HG02884 (cell line): ENCODE measurements at regions not wholly inside any gene's neighbourhood (a gene's known extent, or its start where the extent isn't known, plus 50 kb on each side); places are given as distances from the start of the nearest gene placed in this dataset.

ENCODE experiments used
- ATAC-seq: cut with Tn5 transposase; IDR thresholded peaks from one replicate; pipeline ENCODE4 v1.9.1; 2021; ENCODE audit warnings: mild to moderate bottlenecking, moderate library complexity; ENCODE audit not compliant: unreplicated experiment

DNA sequence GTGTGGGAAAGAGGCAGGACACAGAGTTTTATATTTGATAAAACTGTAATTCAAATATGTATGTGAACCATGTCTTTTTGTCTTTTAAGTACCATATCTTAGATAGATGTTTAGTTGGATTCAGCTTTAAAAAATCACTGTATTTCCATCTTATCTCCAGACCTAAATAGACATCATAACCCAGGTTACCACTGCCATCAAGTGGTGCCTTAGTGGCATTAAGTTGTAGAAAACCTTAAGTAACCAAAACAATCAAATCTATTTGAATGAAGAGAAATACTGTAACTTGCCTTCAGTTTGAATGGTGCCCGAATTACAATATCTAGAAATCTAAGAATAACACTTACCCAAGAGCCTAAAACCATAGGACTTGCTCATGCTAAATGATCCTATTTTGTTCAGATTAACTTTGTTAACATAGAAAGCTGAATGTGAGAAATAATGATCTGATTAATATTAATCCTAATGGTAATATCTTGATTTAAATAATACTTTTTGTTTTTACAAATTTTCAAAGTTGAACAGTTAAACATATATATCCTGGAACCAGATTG, 92.5 kb upstream of the MAP2 start:
- no peak for ATAC-seq

DNA sequence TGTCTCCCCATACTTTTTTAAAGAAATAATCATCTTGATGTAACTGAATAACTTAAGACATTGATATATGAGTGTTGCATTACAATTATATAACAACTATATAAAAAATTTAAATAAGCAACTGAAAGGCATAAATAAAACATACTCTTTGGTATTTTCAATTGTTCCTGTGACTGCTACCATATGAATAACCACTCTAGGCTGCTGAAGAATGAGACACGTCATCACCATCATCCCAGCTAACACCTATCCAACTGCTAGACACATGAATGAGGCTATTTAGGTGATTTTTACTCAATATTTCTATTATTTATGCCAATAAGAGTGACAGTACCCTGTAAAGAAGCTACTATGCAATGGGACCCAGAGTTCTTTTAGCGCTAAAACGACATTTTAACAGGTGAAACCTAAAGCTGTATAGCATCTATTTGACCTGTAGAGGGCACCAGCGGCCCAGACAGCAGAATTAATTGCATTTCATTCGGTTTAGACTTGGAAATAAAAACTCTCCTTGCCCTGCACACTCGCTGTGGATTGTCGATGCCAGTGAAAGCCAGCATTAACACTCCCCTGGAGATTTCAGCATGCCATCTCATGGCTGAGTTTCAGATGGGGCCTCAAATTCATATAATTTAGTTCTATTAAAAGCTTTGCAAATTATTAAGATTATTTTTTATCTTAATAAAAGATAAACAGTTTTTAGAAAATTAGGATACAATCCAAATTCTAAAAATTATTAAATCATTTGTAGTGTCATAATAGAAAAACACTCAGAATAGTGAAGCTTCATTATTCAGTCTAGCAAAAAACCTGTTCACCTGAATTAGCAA, 89.4 kb upstream of the MAP2 start:
- peak; percentile 88 for ATAC-seq

DNA sequence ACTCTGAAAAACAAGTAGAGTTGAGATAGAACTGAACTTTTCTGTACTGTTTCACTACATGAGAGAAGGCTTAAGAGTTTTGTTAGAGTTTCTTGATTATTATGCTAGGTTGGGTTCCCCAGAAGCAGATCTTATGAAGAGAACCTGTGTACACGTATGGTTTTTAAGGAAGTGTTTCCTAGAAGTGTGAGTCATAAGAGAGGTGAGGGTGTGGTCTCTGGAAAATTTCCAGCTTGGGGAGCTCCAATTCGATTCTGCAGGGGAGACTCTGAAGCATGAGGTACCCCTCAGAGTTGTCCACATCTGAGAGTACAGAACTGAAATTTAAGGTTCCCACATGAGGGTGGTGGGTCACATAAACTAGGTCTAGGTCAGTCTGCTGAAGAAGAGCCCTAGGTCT, 83.3 kb upstream of the MAP2 start:
- no peak for ATAC-seq

DNA sequence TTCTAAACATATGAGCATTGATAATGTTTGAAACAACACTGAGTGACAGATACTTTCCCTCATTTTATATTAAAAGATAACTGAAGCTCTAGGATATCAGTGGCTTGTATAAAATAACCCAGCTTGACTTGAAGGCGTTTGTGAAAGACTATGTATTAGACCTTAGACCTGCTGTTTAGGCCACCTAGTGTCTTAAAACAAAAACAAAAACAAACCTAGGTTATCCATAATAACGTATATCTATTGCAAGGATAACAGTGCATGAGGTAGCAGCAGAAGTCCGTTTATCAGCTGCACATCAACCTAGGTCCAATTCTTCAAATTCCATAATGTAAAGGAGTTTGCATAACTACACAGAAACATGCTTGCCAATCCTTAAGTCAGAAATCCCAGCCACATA, 79.5 kb upstream of the MAP2 start:
- ATAC-seq, result no peak

DNA sequence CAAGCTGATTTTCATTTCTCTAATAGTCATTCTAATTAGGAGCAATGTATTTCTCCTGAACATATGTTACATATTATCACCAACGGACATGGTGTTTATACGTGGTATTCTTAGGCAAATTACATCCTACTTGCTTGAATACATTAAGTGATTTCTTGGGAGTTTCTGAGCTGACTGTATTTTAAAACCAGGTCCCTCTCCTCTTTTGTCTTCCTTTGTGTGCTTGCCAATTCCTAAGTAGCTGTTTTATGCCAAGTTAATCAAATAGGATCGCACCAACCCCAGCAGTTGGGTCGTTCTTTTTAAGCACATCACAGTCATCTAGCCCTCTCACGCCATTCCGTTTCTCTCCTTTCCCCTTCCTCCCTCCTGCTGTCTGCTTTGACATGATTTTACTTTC, 75.4 kb upstream of the MAP2 start:
- ATAC-seq, result no peak

DNA sequence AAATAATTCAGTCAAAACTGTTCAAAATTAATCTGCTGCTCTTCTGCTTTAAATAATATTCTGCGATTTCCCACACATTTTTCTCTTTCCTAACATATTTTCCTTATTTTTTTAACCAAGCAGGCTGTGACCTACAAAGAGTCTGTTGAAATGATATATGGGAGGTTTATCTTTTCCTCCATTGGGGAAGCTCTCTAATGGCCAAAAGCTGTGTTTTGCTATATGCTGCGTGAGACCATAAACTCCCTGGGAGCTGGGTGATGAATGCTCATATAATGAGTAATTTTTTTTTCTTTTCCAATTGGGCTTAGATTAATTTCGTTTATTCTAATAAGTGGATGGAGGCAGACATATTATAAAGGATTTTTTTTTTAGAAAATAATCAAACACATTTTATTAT, 72.2 kb upstream of the MAP2 start:
- ATAC-seq, result no peak

DNA sequence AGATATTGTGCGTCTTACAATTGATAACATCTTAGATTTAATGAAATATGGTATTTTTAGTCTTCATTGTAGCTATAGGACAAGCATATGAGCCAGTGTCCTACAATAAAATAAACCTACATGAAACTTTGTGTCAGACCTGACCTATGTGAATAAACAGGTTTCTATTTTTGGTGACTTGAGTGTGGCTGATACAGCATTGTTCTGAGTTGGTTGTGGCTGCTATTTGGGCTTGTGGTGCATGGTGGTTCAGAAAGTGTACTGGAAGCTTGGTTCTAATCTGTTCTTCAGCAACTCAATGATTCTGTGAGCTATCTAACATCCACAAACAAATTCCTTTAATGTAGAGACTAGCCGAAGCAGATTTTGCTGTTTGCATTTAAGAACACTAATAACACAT, 64.9 kb upstream of the MAP2 start:
- ATAC-seq, result no peak

DNA sequence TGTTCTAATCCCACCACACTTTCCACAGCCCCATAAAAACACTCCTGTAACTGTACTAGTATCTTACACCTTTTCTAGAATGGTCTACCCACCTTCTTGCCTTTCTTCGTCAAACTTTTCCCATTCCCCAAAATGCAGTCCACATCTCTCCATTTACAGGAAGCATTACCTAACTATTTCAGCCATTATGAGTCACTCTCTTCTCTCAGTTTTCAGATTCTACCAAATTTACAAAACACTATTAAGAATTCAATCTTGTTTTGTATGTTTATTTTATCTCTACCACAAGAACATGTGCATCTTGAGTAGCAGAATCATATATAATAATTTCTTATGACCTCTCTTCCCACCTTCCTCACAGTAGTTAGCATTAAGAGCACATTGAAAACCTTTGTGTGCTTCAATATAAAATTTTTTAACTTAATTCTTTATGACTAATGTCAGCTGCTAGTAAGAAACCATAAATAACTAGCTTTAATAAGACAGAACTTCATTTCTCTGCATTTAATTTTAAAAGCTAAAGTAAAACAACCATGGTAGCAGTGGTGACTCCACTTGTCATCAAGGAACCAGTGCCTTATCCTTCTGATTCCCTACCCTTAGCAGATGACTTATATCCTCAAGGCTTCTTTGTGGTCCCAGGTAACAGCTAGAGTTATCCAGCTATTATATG, 56.6 kb upstream of the MAP2 start:
- ATAC-seq, result no peak

DNA sequence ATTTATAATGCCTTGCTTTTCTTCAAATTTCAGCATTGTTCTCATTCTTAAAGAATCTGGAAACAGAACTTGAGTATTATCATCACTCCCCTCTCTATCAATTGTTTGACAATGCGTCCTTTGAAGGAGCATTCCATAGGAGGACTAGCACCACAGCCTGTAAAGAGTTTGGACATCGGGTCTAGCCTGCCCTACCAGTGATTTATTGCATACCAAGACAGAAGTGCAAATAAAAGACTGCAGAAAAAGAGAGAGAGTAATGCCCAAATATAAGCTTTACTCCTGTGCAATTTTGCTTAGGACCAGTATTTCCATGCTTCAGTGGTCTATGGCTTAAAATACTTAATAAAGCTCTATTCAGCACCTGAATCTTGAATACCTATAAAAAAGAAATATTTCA, 55.4 kb upstream of the MAP2 start:
- no peak for ATAC-seq

DNA sequence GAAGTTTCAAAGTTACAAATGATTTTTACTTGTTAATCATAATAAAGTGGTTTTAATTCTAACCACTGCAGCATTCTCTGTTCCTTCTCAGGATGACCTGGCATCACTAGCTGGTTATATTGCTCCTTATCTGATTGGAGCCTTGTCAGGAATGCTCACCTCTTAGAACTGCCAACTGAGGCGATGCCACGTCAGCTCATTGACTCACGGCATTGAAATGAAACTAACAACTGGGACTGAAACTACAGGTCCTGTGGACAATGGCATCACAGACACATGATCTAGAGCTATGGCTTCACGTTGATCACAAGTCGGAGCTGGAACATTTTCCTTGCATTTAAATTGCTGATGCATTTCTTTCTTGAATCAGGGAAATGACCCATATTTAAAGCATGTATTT, 54.9 kb upstream of the MAP2 start:
- peak; percentile 85 for ATAC-seq

DNA sequence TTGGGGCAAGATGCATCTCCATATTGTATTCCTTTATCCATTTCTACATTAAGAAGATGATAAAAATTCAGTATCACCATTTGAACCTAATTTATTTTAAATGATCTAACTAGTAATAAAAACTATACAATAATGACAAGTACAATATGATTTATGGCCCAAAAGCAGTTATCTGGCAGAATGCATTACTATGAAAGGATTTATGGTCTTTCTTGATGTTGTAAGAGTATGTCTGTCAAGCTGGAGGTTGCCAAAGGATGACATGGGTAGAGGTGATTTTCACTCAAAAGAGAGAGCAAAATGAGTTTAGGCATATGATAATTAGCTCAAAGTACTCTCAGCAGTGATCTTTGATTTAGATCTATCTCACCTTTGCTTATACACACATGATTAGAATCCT, 54.2 kb upstream of the MAP2 start:
- ATAC-seq, result no peak

DNA sequence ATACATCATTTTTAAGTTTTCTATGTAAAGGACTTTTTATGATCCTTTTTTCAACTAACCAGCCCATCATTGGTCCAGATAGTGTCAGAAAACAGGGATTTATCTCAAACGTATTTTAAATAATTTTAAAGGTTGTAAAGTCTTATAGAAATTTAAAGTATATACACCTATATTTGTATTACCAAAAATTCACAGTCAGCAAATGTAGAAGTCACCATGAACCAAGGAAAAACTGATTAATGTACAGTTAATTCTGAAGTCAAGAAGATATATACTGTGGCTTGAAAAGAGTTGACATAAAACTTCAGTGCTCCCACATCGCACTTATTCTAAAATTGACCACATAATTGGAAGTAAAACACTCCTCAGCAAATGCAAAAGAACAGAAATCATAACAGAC, 52.4 kb upstream of the MAP2 start:
- no peak for ATAC-seq
